K562 (cell line): ENCODE measurements at regions not wholly inside any gene's neighbourhood (a gene's known extent, or its start where the extent isn't known, plus 50 kb on each side); places are given as distances from the start of the nearest gene placed in this dataset.

Source experiments
- CREM ChIP-seq: IDR thresholded peaks from 2 replicates; pipeline ENCODE4 v1.6.1; 2014; ENCODE audit warnings: antibody characterized with exemption, low read depth
- KAT2B ChIP-seq: IDR thresholded peaks from one replicate; pipeline ENCODE4 v1.6.1; 2012; ENCODE audit warnings: low read depth, mild to moderate bottlenecking, control low read depth, inconsistent platforms, low read length, moderate library complexity
- MAFF ChIP-seq: IDR thresholded peaks from 2 replicates; pipeline ENCODE4 v1.6.1; 2012; ENCODE audit warnings: low read length, improper control_type of control experiment
- NFE2L1 ChIP-seq: fragments of 450-650 bp; IDR thresholded peaks from 2 replicates; pipeline ENCODE4 v1.6.1; 2016; ENCODE audit warnings: missing genetic modification characterization, low read depth, mild to moderate bottlenecking, missing compliant biosample characterization, moderate library complexity, borderline replicate concordance
- NRF1 ChIP-seq, 2 experiments: fragments of 450-650 bp; IDR thresholded peaks in 1 of 2; conservative IDR thresholded peaks in 1 of 2; 2 replicates each; pipeline ENCODE4 v1.6.1; 2014; ENCODE audit warnings: mild to moderate bottlenecking in 2 of 2
- PTBP1 ChIP-seq: fragments of 200-400 bp; formaldehyde crosslinking; IDR thresholded peaks from 2 replicates; pipeline ENCODE4 v1.6.1; 2017; ENCODE audit warnings: low read depth, low read length
- RBM39 ChIP-seq: fragments of 200-400 bp; formaldehyde crosslinking; optimal IDR thresholded peaks from 2 replicates; pipeline ENCODE3; 2018; ENCODE audit warnings: low read depth, low read length
- RNF219 ChIP-seq: fragments of 250-450 bp; sonication (Bioruptor Pico); IDR thresholded peaks from 2 replicates; pipeline ENCODE4 v1.5.0; 2022; ENCODE audit warnings: mild to moderate bottlenecking
- SMARCA5 ChIP-seq: fragments of 450-650 bp; IDR thresholded peaks from 2 replicates; pipeline ENCODE4 v1.6.1; 2016
- SP1 ChIP-seq: sonication (generic); formaldehyde crosslinking; IDR thresholded peaks from 2 replicates; pipeline ENCODE4 v1.8.1; 2022; ENCODE audit warnings: mild to moderate bottlenecking, missing genetic modification reagents
- SPI1 ChIP-seq: IDR thresholded peaks from 2 replicates; pipeline ENCODE4 v1.6.1; 2011; ENCODE audit warnings: low read depth, low read length, control low read depth, borderline replicate concordance
- THRAP3 ChIP-seq: fragments of 450-650 bp; IDR thresholded peaks from 2 replicates; pipeline ENCODE4 v1.6.1; 2016; ENCODE audit warnings: mild to moderate bottlenecking, inconsistent platforms, borderline replicate concordance

- no peak for TF ChIP-seq NRF1 (conservative IDR thresholded peaks at IDR 0.05 in 1 of 2, IDR thresholded peaks at IDR 0.05 in 1 of 2)
- TF ChIP-seq PTBP1: no peak
- peak; percentile 41; the same call in 1 of the 2 replicates for TF ChIP-seq CREM
- TF ChIP-seq MAFF: peak; percentile 40; the same call in 1 of the 2 replicates
- no peak for TF ChIP-seq SP1
- no peak for TF ChIP-seq SPI1
- TF ChIP-seq NFE2L1: no peak
- TF ChIP-seq THRAP3: no peak
- no peak for TF ChIP-seq RBM39
- no peak for TF ChIP-seq KAT2B
- TF ChIP-seq SMARCA5: no peak
- TF ChIP-seq RNF219 (CRISPR knock-in tag): no peak
Measured at GRCh38 chr7:7048213-7048612, 134.1 kb upstream of the C1GALT1 start (continued).
